LNCAP (cell line): ENCODE measurements at regions not wholly inside any gene's neighbourhood (a gene's known extent, or its start where the extent isn't known, plus 50 kb on each side); places are given as distances from the start of the nearest gene placed in this dataset.

Experiments
- CTCF ChIP-seq: fragments of 450-650 bp; IDR thresholded peaks from 2 replicates; pipeline ENCODE4 v1.5.1; 2017; ENCODE audit warnings: mild to moderate bottlenecking

- TF ChIP-seq CTCF = no peak
Measured at GRCh38 chr4:18556402-18556801, 534.8 kb upstream of the LCORL start.

DNA sequence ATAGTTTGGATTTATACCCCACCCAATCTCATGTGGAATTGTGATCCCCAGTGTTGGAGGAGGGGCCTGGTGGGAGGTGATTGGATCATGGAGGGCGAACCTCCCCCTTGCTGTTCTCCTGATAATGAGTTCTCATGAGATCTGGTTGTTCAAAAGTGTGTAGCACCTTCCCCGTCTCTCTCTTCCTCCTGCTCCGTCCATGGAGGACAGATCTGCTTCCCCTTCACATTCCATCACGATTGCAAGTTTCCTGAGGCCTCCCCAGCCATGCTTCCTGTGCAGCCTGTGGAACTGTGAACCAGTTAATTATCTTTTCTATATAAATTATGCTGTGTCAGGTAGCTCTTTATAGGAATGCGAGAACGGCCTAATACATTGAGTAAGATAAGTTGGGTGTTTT, 518.8 kb upstream of the LCORL start:
- no peak for TF ChIP-seq CTCF

- no peak for TF ChIP-seq CTCF
Measured at GRCh38 chr4:18538121-18538520, 516.6 kb upstream of the LCORL start.

- TF ChIP-seq CTCF = no peak
Measured at GRCh38 chr4:18536428-18536827, 514.9 kb upstream of the LCORL start.

DNA sequence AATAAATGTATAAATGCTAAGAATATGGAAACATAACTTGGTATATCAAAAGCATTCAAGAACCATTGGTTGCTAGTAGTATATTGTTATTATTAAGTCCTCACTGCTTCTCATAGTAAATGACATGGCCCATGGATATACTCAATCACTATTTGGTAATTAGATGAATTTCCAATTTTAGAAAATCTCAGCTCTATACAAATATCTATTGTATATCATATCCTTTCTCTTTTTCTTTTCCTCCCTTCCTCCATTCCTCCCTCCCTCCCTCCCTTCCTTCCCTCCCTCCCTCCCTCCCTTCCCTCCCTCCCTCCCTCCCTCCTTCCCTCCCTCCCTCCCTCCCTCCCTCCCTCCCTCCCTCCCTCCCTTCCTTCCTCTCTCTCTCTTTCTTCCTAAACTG, 514.4 kb upstream of the LCORL start:
- TF ChIP-seq CTCF = no peak

GRCh38 chr4:18533262-18533775, 511.8 kb upstream of the LCORL start:
- no peak for TF ChIP-seq CTCF

DNA sequence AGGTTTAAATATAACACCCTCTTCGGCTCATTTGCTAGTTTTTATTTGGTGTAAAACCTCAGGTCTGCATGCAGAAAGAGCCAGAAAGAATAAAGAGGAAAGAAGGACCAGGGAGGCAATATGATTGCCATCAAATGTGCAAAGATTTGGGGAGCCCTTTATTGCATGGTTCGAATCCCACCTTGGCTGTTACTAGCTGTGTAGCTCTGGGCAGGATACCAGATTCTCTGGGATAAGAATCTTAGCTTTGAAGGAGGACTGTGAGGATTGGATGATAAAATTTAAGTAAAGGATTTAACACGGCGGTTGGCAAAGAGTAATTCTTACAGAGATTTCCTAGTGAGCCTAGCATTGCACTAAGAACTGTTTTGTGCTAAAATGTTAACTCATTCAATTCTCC, 510.2 kb upstream of the LCORL start:
- TF ChIP-seq CTCF = no peak

DNA sequence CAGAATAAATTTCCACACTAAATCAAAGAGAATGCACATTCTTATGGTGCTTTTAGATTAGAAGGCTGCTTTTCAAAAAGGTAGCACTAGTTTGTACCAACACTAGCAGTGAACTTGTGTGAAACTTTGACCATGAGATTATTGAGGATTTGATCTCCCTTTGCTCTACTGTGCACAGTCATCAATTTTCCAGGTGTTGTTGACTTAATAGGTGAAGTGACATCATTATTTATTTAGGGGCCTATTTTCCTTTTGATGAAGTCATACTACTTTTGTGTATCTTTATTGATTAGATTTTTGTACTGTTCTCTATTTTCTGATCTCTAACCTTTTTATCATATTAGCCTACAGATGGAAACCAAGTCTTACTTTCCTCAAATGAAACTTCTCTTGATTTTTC, 507.9 kb upstream of the LCORL start:
- no peak for TF ChIP-seq CTCF
